ENCODE measurements at regions not wholly inside any gene's neighbourhood (a gene's known extent, or its start where the extent isn't known, plus 50 kb on each side); places are given as distances from the start of the nearest gene placed in this dataset.

GRCh38 chr3:83633758-83634157, 1325.0 kb upstream of the CADM2 start:
- TF ChIP-seq ESRRA (IDR thresholded peaks at IDR 0.05; ENCODE audit: low read length) (no peak), HDGF (IDR thresholded peaks at IDR 0.05) (no peak), IRF5 (IDR thresholded peaks at IDR 0.05; ENCODE audit: borderline replicate concordance) (no peak), POLR2AphosphoS5 (IDR thresholded peaks at IDR 0.05; ENCODE audit: low read length) (no peak), ZSCAN29 (IDR thresholded peaks at IDR 0.05) (no peak), SRF (IDR thresholded peaks at IDR 0.05; ENCODE audit: low read depth in 2 of 2, low read length in 2 of 2) (no peak), EGR1 (IDR thresholded peaks at IDR 0.05; ENCODE audit: borderline replicate concordance in 1 of 2, low read depth in 2 of 2, low read length in 2 of 2) (no peak), ZZZ3 (IDR thresholded peaks at IDR 0.05; ENCODE audit: control insufficient read depth, insufficient read length, low read depth) (no peak), SMC3 (IDR thresholded peaks at IDR 0.05; ENCODE audit: borderline replicate concordance, low read length) (no peak), CEBPZ (IDR thresholded peaks at IDR 0.05; ENCODE audit: low read depth, low read length) (no peak), JUND (IDR thresholded peaks at IDR 0.05; ENCODE audit: low read depth, low read length) (no peak)

Measured in GM12878 (cell line).